ENCODE measurements at regions not wholly inside any gene's neighbourhood (a gene's known extent, or its start where the extent isn't known, plus 50 kb on each side); places are given as distances from the start of the nearest gene placed in this dataset.

- Histone ChIP-seq H3K4me3 (no peak overlapping the region), H3K27me3 (ENCODE audit: insufficient read depth, low read depth) (no peaks in the 10 kb centered on the region), H3K27ac (no peak overlapping the region), H3K36me3 (ENCODE audit: low read depth) (no peaks in the 10 kb centered on the region), H3K4me1 (replicated peaks; ENCODE audit: insufficient read depth) (no peaks in the 10 kb centered on the region), H3K9me2 (ENCODE audit: insufficient read depth) (no peaks in the 10 kb centered on the region), H3F3A (ENCODE audit: insufficient read depth, low read depth) (no peaks in the 10 kb centered on the region), H3K79me2 (ENCODE audit: low read depth) (no peaks in the 10 kb centered on the region), H2AFZ (no peak overlapping the region), H3K9me3 (ENCODE audit: insufficient read depth, low read depth) (no peaks in the 10 kb centered on the region), H4K20me1 (ENCODE audit: insufficient read depth) (no peaks in the 10 kb centered on the region), H3K4me2 (no peak overlapping the region)
- intact Hi-C loops (cut with micrococcal nuclease; ENCODE audit: unreplicated experiment), result no loop called here
- BruUV-seq (replicated peaks), result no TSS peak
- TF ChIP-seq EZH2 (IDR thresholded peaks at IDR 0.05; ENCODE audit: low read depth), result no peak
- TF ChIP-seq CTCF (conservative IDR thresholded peaks at IDR 0.05), result no peak
- DNase-seq, result no peak
- ChIA-PET POLR2A (ENCODE audit: unreplicated experiment) (no interaction called here), CTCF (no interaction called here)
Observed at GRCh38 chr13:32955881-32956594, 60.2 kb upstream of the KL start.

GRCh38 chr13:32956595-32956933 lies 59.7 kb upstream of the KL start:
- no peaks in the 10 kb centered on the region for H3F3A ChIP-seq (ENCODE audit: insufficient read depth, low read depth)
- DNase-seq, result no peak
- ChIA-PET CTCF (no interaction called here), POLR2A (ENCODE audit: unreplicated experiment) (no interaction called here)
- H2AFZ ChIP-seq, result no peak overlapping the region
- no peaks in the 10 kb centered on the region for H3K9me2 ChIP-seq (ENCODE audit: insufficient read depth)
- H3K27ac ChIP-seq, result no peak overlapping the region
- no peaks in the 10 kb centered on the region for H3K4me1 ChIP-seq (replicated peaks; ENCODE audit: insufficient read depth)
- no peak for TF ChIP-seq CTCF (conservative IDR thresholded peaks at IDR 0.05)
- no peak for TF ChIP-seq EZH2 (IDR thresholded peaks at IDR 0.05; ENCODE audit: low read depth)
- no TSS peak for BruUV-seq (replicated peaks)
- intact Hi-C loops (cut with micrococcal nuclease; ENCODE audit: unreplicated experiment), result no loop called here
- H4K20me1 ChIP-seq (ENCODE audit: insufficient read depth), result no peaks in the 10 kb centered on the region
- no peaks in the 10 kb centered on the region for H3K27me3 ChIP-seq (ENCODE audit: insufficient read depth, low read depth)
- no peak overlapping the region for H3K4me3 ChIP-seq
- H3K9me3 ChIP-seq (ENCODE audit: insufficient read depth, low read depth), result no peaks in the 10 kb centered on the region
- no peaks in the 10 kb centered on the region for H3K36me3 ChIP-seq (ENCODE audit: low read depth)
- H3K79me2 ChIP-seq (ENCODE audit: low read depth), result no peaks in the 10 kb centered on the region
- no peak overlapping the region for H3K4me2 ChIP-seq

- BruUV-seq (replicated peaks), result no TSS peak
- no peaks in the 10 kb centered on the region for H3K27me3 ChIP-seq (ENCODE audit: insufficient read depth, low read depth)
- H3K27ac ChIP-seq, result no peak overlapping the region
- no peaks in the 10 kb centered on the region for H3K4me1 ChIP-seq (replicated peaks; ENCODE audit: insufficient read depth)
- intact Hi-C loops (cut with micrococcal nuclease; ENCODE audit: unreplicated experiment), result no loop called here
- no peaks in the 10 kb centered on the region for H3K79me2 ChIP-seq (ENCODE audit: low read depth)
- no peak for TF ChIP-seq CTCF (conservative IDR thresholded peaks at IDR 0.05)
- TF ChIP-seq EZH2 (IDR thresholded peaks at IDR 0.05; ENCODE audit: low read depth), result no peak
- CTCF ChIA-PET, result no interaction called here
- POLR2A ChIA-PET (ENCODE audit: unreplicated experiment), result no interaction called here
- H3F3A ChIP-seq (ENCODE audit: insufficient read depth, low read depth), result no peaks in the 10 kb centered on the region
- no peaks in the 10 kb centered on the region for H4K20me1 ChIP-seq (ENCODE audit: insufficient read depth)
- H2AFZ ChIP-seq, result no peak overlapping the region
- no peaks in the 10 kb centered on the region for H3K9me2 ChIP-seq (ENCODE audit: insufficient read depth)
- H3K4me3 ChIP-seq, result no peak overlapping the region
- no peak for DNase-seq
- H3K9me3 ChIP-seq (ENCODE audit: insufficient read depth, low read depth), result no peaks in the 10 kb centered on the region
- no peak overlapping the region for H3K4me2 ChIP-seq
- H3K36me3 ChIP-seq (ENCODE audit: low read depth), result no peaks in the 10 kb centered on the region
Observed at GRCh38 chr13:32960626-32961025, 55.6 kb upstream of the KL start.
